KMS-11 (cell line): ENCODE measurements at regions not wholly inside any gene's neighbourhood (a gene's known extent, or its start where the extent isn't known, plus 50 kb on each side); places are given as distances from the start of the nearest gene placed in this dataset.

Experiments used
- H2AFZ ChIP-seq: fragments of 200-600 bp; sonication (generic); 2 replicates; pipeline ENCODE4 v1.6.1; 2016; ENCODE audit warnings: antibody characterized with exemption, mixed run types, low read depth
- H3K27ac ChIP-seq: fragments of 200-600 bp; sonication (generic); 2 replicates; pipeline ENCODE4 v1.6.1; 2016; ENCODE audit warnings: mild to moderate bottlenecking, mixed run types
- H3K27me3 ChIP-seq: fragments of 200-600 bp; sonication (generic); 2 replicates; pipeline ENCODE4 v1.6.1; 2017; ENCODE audit warnings: mild to moderate bottlenecking, low read depth, mixed run types, moderate library complexity; ENCODE audit not compliant: insufficient read depth
- H3K36me3 ChIP-seq: fragments of 200-600 bp; sonication (generic); 2 replicates; pipeline ENCODE4 v1.6.1; 2017; ENCODE audit warnings: mild to moderate bottlenecking, mixed run types; ENCODE audit not compliant: insufficient read depth
- H3K4me1 ChIP-seq: fragments of 200-600 bp; sonication (generic); 2 replicates; pipeline ENCODE4 v1.6.1; 2016; ENCODE audit warnings: mild to moderate bottlenecking, low read depth, mixed run types; ENCODE audit not compliant: poor library complexity, severe bottlenecking
- H3K4me2 ChIP-seq: fragments of 200-600 bp; sonication (generic); 2 replicates; pipeline ENCODE4 v1.7.0; 2016; ENCODE audit warnings: mild to moderate bottlenecking, mixed run types
- H3K4me3 ChIP-seq: fragments of 200-600 bp; sonication (generic); IDR thresholded peaks from 2 replicates; pipeline ENCODE4 v1.6.1; 2017; ENCODE audit warnings: low read depth, low read length, mixed read lengths; ENCODE audit not compliant: insufficient read depth
- H3K79me2 ChIP-seq: fragments of 200-600 bp; sonication (generic); 2 replicates; pipeline ENCODE4 v1.6.1; 2016; ENCODE audit warnings: low read depth, mixed run types; ENCODE audit not compliant: insufficient read depth
- H3K9ac ChIP-seq: fragments of 200-600 bp; sonication (generic); 2 replicates; pipeline ENCODE4 v1.6.1; 2016; ENCODE audit warnings: mild to moderate bottlenecking, mixed run types
- H4K20me1 ChIP-seq: fragments of 200-600 bp; sonication (generic); 2 replicates; pipeline ENCODE4 v1.6.1; 2016; ENCODE audit warnings: mild to moderate bottlenecking, mixed run types; ENCODE audit not compliant: insufficient read depth
- CTCF ChIP-seq: fragments of 200-600 bp; sonication (generic); conservative IDR thresholded peaks from 2 replicates; pipeline ENCODE4 v1.6.1; 2017; ENCODE audit warnings: low read depth, mild to moderate bottlenecking, antibody characterized with exemption, low read length, moderate library complexity, mixed read lengths

- no peak overlapping the region for H2AFZ ChIP-seq
- no peaks in the 10 kb centered on the region for H3K79me2 ChIP-seq
- H3K4me1 ChIP-seq = no peaks in the 10 kb centered on the region
- no peaks in the 10 kb centered on the region for H4K20me1 ChIP-seq
- no peak overlapping the region for H3K9ac ChIP-seq
- no peaks in the 10 kb centered on the region for H3K36me3 ChIP-seq
- no peak overlapping the region for H3K4me3 ChIP-seq
- H3K27ac ChIP-seq = no peak overlapping the region
- H3K4me2 ChIP-seq = no peak overlapping the region
- no peak for TF ChIP-seq CTCF
- no peaks in the 10 kb centered on the region for H3K27me3 ChIP-seq
Observed at GRCh38 chr14:26811756-26812305, 214.0 kb upstream of the NOVA1 start.

GRCh38 chr14:26820138-26820537 lies 222.3 kb upstream of the NOVA1 start:
- Histone ChIP-seq H3K36me3 (no peaks in the 10 kb centered on the region), H4K20me1 (no peaks in the 10 kb centered on the region), H3K79me2 (no peaks in the 10 kb centered on the region), H3K27ac (no peak overlapping the region), H2AFZ (no peak overlapping the region), H3K4me1 (no peaks in the 10 kb centered on the region), H3K4me3 (no peak overlapping the region), H3K4me2 (no peak overlapping the region), H3K27me3 (no peaks in the 10 kb centered on the region), H3K9ac (no peak overlapping the region)
- TF ChIP-seq CTCF = no peak

- no peak overlapping the region for H3K4me2 ChIP-seq
- H3K27me3 ChIP-seq = no peaks in the 10 kb centered on the region
- no peaks in the 10 kb centered on the region for H3K36me3 ChIP-seq
- H3K27ac ChIP-seq = no peak overlapping the region
- H3K9ac ChIP-seq = no peak overlapping the region
- H2AFZ ChIP-seq = no peak overlapping the region
- no peak for TF ChIP-seq CTCF
- H4K20me1 ChIP-seq = no peaks in the 10 kb centered on the region
- no peaks in the 10 kb centered on the region for H3K4me1 ChIP-seq
- no peak overlapping the region for H3K4me3 ChIP-seq
- no peaks in the 10 kb centered on the region for H3K79me2 ChIP-seq
Observed at GRCh38 chr14:26820572-26820971, 222.7 kb upstream of the NOVA1 start.

- Histone ChIP-seq H3K4me3 (no peak overlapping the region), H3K27ac (no peak overlapping the region), H3K4me1 (no peaks in the 10 kb centered on the region), H2AFZ (no peak overlapping the region), H4K20me1 (no peaks in the 10 kb centered on the region), H3K79me2 (no peaks in the 10 kb centered on the region), H3K36me3 (no peaks in the 10 kb centered on the region), H3K27me3 (no peaks in the 10 kb centered on the region), H3K4me2 (no peak overlapping the region), H3K9ac (no peak overlapping the region)
- no peak for TF ChIP-seq CTCF
Observed at GRCh38 chr14:26828741-26829140, 230.9 kb upstream of the NOVA1 start.
